Forelimb muscle (tissue), 1 donor: ENCODE measurements at regions not wholly inside any gene's neighbourhood (a gene's known extent, or its start where the extent isn't known, plus 50 kb on each side); places are given as distances from the start of the nearest gene placed in this dataset.
"Not testable (repeated sequence)": the region's sequence is repeated elsewhere in the genome, so short reads cannot be mapped to it uniquely, and the experiment has no call there.

Source experiments
- DNase-seq: peaks from one replicate; pipeline ENCODE4 v3.0.0-alpha.2; 2013; ENCODE audit warnings: low read depth

- DNase-seq: no peak
Observed at GRCh38 chr13:112145551-112146360, 78.8 kb downstream of the SOX1 start.

- no peak for DNase-seq
Observed at GRCh38 chr13:112150352-112150751, 83.4 kb downstream of the SOX1 start.

- DNase-seq: no peak
Observed at GRCh38 chr13:112152846-112153245, 85.9 kb downstream of the SOX1 start.

- no peak for DNase-seq
Observed at GRCh38 chr13:112153364-112153763, 86.4 kb downstream of the SOX1 start.

GRCh38 chr13:112153846-112154245 is 86.9 kb downstream of the SOX1 start:
- DNase-seq: no peak

- DNase-seq: no peak
Observed at GRCh38 chr13:112154301-112155060, 87.5 kb downstream of the SOX1 start.

- no peak for DNase-seq
Observed at GRCh38 chr13:112158961-112159360, 92.0 kb downstream of the SOX1 start.

GRCh38 chr13:112159575-112160547 is 92.9 kb downstream of the SOX1 start:
- no peak for DNase-seq

GRCh38 chr13:112160558-112160957 is 93.6 kb downstream of the SOX1 start:
- DNase-seq: no peak

- DNase-seq: no peak
Observed at GRCh38 chr13:112161521-112162301, 94.8 kb downstream of the SOX1 start.

- DNase-seq: not testable (repeated sequence)
Observed at GRCh38 chr13:112163691-112164660, 97.0 kb downstream of the SOX1 start.

- DNase-seq: no peak
Observed at GRCh38 chr13:112165712-112166111, 98.8 kb downstream of the SOX1 start.

- no peak for DNase-seq
Observed at GRCh38 chr13:112168761-112169160, 101.8 kb downstream of the SOX1 start.

GRCh38 chr13:112169941-112170822 is 103.2 kb downstream of the SOX1 start:
- DNase-seq: no peak

GRCh38 chr13:112170823-112171569 is 104.0 kb downstream of the SOX1 start:
- DNase-seq: no peak

GRCh38 chr13:112171570-112171965 is 104.6 kb downstream of the SOX1 start:
- DNase-seq: no peak

- no peak for DNase-seq
Observed at GRCh38 chr13:112172017-112172416, 105.1 kb downstream of the SOX1 start.

- DNase-seq: no peak
Observed at GRCh38 chr13:112172641-112173251, 105.8 kb downstream of the SOX1 start.
